Inferior parietal cortex (tissue), 1 donor: ENCODE measurements at regions not wholly inside any gene's neighbourhood (a gene's known extent, or its start where the extent isn't known, plus 50 kb on each side); places are given as distances from the start of the nearest gene placed in this dataset.

Experiments used
- DNase-seq: peaks from one replicate; pipeline ENCODE4 v3.0.0-alpha.2; 2016; ENCODE audit errors: extremely low spot score

- no peak for DNase-seq
Measured at GRCh38 chr22:27534720-27535125, 266.8 kb downstream of the MN1 start.

- no peak for DNase-seq
Measured at GRCh38 chr22:27535452-27535851, 266.1 kb downstream of the MN1 start.

- DNase-seq: no peak
Measured at GRCh38 chr22:27537501-27537900, 264.1 kb downstream of the MN1 start.

GRCh38 chr22:27538666-27539065 lies 262.9 kb downstream of the MN1 start:
- no peak for DNase-seq

GRCh38 chr22:27540247-27540646 lies 261.3 kb downstream of the MN1 start:
- no peak for DNase-seq

GRCh38 chr22:27540656-27541396 lies 260.7 kb downstream of the MN1 start:
- DNase-seq: no peak

GRCh38 chr22:27541836-27542235 lies 259.7 kb downstream of the MN1 start:
- DNase-seq: no peak

GRCh38 chr22:27542602-27543001 lies 259.0 kb downstream of the MN1 start:
- no peak for DNase-seq

GRCh38 chr22:27543460-27543859 lies 258.1 kb downstream of the MN1 start:
- no peak for DNase-seq

- DNase-seq: no peak
Measured at GRCh38 chr22:27545085-27545484, 256.5 kb downstream of the MN1 start.

GRCh38 chr22:27546157-27546935 lies 255.2 kb downstream of the MN1 start:
- no peak for DNase-seq

- DNase-seq: no peak
Measured at GRCh38 chr22:27551402-27551801, 250.2 kb downstream of the MN1 start.

- DNase-seq: no peak
Measured at GRCh38 chr22:27552176-27552575, 249.4 kb downstream of the MN1 start.

GRCh38 chr22:27552863-27553262 lies 248.7 kb downstream of the MN1 start:
- no peak for DNase-seq

- no peak for DNase-seq
Measured at GRCh38 chr22:27554106-27554811, 247.3 kb downstream of the MN1 start.

- DNase-seq: no peak
Measured at GRCh38 chr22:27554841-27555456, 246.6 kb downstream of the MN1 start.

- DNase-seq: no peak
Measured at GRCh38 chr22:27556371-27556770, 245.2 kb downstream of the MN1 start.

- no peak for DNase-seq
Measured at GRCh38 chr22:27557286-27558008, 244.1 kb downstream of the MN1 start.

GRCh38 chr22:27558658-27559371 lies 242.7 kb downstream of the MN1 start:
- DNase-seq: no peak

- DNase-seq: no peak
Measured at GRCh38 chr22:27560781-27561180, 240.8 kb downstream of the MN1 start.
